BJ (cell line): ENCODE measurements at regions not wholly inside any gene's neighbourhood (a gene's known extent, or its start where the extent isn't known, plus 50 kb on each side); places are given as distances from the start of the nearest gene placed in this dataset.

Source experiments
- CTCF ChIA-PET: fragments of 350-600 bp; formaldehyde crosslinking; extraction: SDS; loops from one replicate; lab custom pipeline; 2021; ENCODE audit warnings: antibody characterized with exemption, inconsistent platforms; lab: Yijun Ruan, JAX
- POLR2A ChIA-PET: fragments of 300-600 bp; sonication (Branson Sonifier 250); formaldehyde crosslinking; extraction: SDS; loops from one replicate; lab custom pipeline; 2021; ENCODE audit warnings: antibody characterized with exemption; lab: Charles Lee
- DNase-seq: peaks from one replicate; pipeline ENCODE4 v3.0.0-alpha.2; 2011; ENCODE audit warnings: low read depth
- H3K27me3 ChIP-seq: 2 replicates; pipeline ENCODE4 v1.6.0; 2011; ENCODE audit warnings: low read length; ENCODE audit not compliant: control insufficient read depth, insufficient read depth
- H3K36me3 ChIP-seq: 2 replicates; pipeline ENCODE4 v1.5.1; 2011; ENCODE audit warnings: low read length; ENCODE audit not compliant: control insufficient read depth, insufficient read depth
- H3K4me3 ChIP-seq: 2 replicates; pipeline ENCODE4 v1.5.1; 2011; ENCODE audit warnings: low read depth, mild to moderate bottlenecking, control low read depth, low read length
- TF ChIP-seq, protein P1 (sequence below): IDR thresholded peaks from 2 replicates; pipeline ENCODE4 v1.5.1; 2011; ENCODE audit warnings: low read depth, mild to moderate bottlenecking, control low read depth, inconsistent platforms, low read length, moderate library complexity; ENCODE audit not compliant: insufficient read depth

- no peak for DNase-seq
- POLR2A ChIA-PET: no interaction called here
Measured at GRCh38 chr14:80127466-80127865, 83.8 kb downstream of the DIO2 start.

DNA sequence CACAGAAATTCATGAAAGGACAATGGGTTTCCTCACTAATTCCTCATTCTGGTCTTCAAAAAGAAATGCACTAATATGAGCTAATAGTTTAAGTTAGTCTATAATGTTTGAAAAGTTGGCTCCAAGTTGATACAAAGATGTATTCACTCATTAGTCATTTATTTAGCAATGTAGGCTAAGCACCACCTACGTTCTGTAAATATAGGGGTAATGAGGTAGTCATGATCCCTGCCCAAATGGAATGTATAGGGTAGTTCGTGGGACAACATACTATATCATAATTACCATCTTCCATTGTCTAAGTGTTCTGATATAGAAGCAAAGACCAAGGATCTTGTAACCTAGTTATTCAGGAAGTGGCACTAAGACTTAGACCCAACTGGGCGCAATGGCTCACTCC, 86.5 kb downstream of the DIO2 start:
- ChIA-PET POLR2A (no interaction called here), CTCF (no interaction called here)
- no peaks in the 10 kb centered on the region for H3K27me3 ChIP-seq
- TF ChIP-seq, protein P1, sequence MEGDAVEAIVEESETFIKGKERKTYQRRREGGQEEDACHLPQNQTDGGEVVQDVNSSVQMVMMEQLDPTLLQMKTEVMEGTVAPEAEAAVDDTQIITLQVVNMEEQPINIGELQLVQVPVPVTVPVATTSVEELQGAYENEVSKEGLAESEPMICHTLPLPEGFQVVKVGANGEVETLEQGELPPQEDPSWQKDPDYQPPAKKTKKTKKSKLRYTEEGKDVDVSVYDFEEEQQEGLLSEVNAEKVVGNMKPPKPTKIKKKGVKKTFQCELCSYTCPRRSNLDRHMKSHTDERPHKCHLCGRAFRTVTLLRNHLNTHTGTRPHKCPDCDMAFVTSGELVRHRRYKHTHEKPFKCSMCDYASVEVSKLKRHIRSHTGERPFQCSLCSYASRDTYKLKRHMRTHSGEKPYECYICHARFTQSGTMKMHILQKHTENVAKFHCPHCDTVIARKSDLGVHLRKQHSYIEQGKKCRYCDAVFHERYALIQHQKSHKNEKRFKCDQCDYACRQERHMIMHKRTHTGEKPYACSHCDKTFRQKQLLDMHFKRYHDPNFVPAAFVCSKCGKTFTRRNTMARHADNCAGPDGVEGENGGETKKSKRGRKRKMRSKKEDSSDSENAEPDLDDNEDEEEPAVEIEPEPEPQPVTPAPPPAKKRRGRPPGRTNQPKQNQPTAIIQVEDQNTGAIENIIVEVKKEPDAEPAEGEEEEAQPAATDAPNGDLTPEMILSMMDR: no peak
- no peak overlapping the region for H3K4me3 ChIP-seq
- no peaks in the 10 kb centered on the region for H3K36me3 ChIP-seq
- DNase-seq: no peak

More at GRCh38 chr14:80127466-80127865, 83.8 kb downstream of the DIO2 start:
- CTCF ChIA-PET: no interaction called here
- H3K36me3 ChIP-seq: no peaks in the 10 kb centered on the region
- TF ChIP-seq, protein P1: no peak
- no peaks in the 10 kb centered on the region for H3K27me3 ChIP-seq
- H3K4me3 ChIP-seq: no peak overlapping the region

DNA sequence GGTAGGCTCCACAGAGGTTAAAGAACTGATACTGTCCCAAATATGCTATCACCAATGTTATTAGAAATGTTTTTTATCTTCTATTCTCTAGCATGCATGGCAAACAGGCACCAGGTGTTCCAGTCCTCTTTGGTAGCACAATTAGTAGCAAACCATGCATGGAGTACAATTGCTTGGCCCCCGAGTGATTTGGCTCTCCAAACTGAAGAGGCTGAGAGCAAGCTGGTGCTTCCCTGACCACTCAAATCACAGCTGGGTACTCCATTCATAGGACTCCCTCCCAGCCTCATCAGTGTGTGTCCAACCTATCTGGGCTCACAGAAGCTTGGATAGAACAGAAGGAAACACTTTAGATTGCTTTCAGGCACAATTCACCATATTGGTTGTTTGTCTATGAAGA, 93.4 kb downstream of the DIO2 start:
- Histone ChIP-seq H3K27me3 (no peaks in the 10 kb centered on the region), H3K36me3 (no peaks in the 10 kb centered on the region), H3K4me3 (no peak overlapping the region)
- TF ChIP-seq, protein P1: no peak
- CTCF ChIA-PET: no interaction called here
- no peak for DNase-seq
- POLR2A ChIA-PET: no interaction called here

DNA sequence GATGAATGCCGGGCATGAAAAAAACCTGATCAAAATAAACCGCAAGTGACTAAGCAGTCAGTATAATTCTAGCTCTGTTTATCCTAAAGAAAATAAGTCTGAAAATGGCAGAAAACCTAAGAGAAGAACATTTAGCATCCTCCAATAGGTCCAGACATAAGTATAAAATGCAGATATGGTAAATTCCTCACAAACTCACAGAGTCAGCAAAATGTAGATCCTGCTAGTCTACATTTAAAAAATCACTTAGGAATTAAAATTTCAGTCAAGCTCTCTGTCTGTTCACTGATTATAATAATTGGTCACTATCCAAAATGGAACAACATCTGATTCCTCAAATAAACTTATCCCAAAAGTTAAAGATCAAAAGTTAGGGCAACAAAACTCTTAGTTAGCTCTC, 95.1 kb downstream of the DIO2 start:
- H3K4me3 ChIP-seq: no peak overlapping the region
- no peak for DNase-seq
- ChIA-PET POLR2A (no interaction called here), CTCF (no interaction called here)
- H3K36me3 ChIP-seq: no peaks in the 10 kb centered on the region
- TF ChIP-seq, protein P1: no peak
- H3K27me3 ChIP-seq: no peaks in the 10 kb centered on the region

DNA sequence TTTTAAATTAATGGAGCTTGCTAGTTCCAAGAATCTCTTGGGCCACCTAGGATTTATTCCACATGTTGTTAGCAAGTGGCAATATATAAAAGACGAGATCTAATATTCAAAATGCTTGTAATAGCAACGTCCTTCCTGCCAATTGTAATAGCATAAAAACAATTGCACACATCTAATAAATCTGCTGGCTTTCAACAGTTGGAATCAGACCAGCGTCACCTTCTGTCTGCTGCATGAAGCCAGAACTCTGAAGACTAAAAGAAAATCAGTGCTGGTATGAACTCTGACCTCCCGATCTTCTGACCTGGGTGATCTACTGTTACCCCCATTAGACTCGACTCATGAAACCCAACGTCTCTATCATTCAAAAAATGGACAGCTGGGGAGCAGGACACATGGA, 100.6 kb downstream of the DIO2 start:
- ChIA-PET POLR2A (no interaction called here), CTCF (interaction anchor here (0.8 kb wide), 1 partner anchor 25 kb away, joined by 3 read pairs; no protein-coding TSS in a partner anchor)
- H3K36me3 ChIP-seq: no peaks in the 10 kb centered on the region
- no peaks in the 10 kb centered on the region for H3K27me3 ChIP-seq
- no peak overlapping the region for H3K4me3 ChIP-seq
- TF ChIP-seq, protein P1: no peak
- DNase-seq: no peak
